ENCODE measurements at regions not wholly inside any gene's neighbourhood (a gene's known extent, or its start where the extent isn't known, plus 50 kb on each side); places are given as distances from the start of the nearest gene placed in this dataset.

DNA sequence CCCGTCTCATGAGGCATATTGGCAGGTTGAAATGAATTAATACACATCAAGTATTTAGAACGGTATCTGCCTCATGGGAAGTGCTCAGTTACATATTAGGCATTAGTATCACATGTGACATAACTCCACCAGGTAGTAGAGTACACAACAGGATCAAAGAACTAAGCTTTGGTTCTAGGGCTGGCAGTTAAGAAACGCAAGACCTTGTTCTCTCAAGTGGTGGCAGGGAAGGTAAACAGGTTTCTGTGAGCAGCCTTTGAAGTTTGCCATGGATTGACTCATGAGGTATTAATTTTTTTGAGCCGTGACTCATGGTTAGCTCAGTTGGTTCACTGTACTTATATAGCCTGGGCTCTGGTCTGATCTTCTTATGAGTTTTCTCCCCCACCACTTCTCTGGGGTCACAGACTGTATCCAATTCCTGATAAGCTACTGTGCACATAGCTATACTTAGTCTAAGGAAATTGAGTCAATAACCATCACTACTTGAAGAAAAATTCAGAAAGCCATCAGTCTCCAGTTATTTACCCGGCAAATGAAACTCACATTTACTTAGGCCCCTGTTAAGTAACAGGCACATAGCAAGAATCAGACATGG, 155.6 kb upstream of the STT3B start (continued):
- TF ChIP-seq, protein P1, sequence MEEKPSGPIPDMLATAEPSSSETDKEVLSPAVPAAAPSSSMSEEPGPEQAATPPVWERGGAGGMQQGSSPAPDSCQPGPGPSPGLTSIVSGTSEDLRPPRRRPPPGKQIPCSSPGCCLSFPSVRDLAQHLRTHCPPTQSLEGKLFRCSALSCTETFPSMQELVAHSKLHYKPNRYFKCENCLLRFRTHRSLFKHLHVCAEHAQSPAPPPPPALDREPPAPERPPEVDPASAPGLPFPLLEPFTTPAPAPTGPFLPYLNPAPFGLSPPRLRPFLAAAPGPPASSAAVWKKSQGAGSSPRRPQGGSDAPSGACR (CRISPR knock-in tag; IDR thresholded peaks at IDR 0.05), result 0 out of 2 replicates have a peak, but pooled peaks have one; percentile 76
- TF ChIP-seq ATF1 (CRISPR knock-in tag; IDR thresholded peaks at IDR 0.05) (peak; percentile 61; the same call in 1 of the 2 replicates), AKAP8 (CRISPR knock-in tag; IDR thresholded peaks at IDR 0.05) (peak; percentile 84; the same call in 1 of the 2 replicates), MED8 (CRISPR knock-in tag; IDR thresholded peaks at IDR 0.05; ENCODE audit: insufficient replicate concordance) (peak; percentile 74), CBX5 (CRISPR knock-in tag; IDR thresholded peaks at IDR 0.05; ENCODE audit: borderline replicate concordance) (peak; percentile 93; the same call in 1 of the 2 replicates), ISL2 (CRISPR knock-in tag; IDR thresholded peaks at IDR 0.05) (peak; percentile 99), ZFAT (CRISPR knock-in tag; conservative IDR thresholded peaks at IDR 0.05) (no peak), CCAR2 (optimal IDR thresholded peaks at IDR 0.05; ENCODE audit: low read depth, low read length) (peak; percentile 83), ZBTB8A (CRISPR knock-in tag; IDR thresholded peaks at IDR 0.05; ENCODE audit: borderline replicate concordance, low read depth) (no peak), MXD4 (CRISPR knock-in tag; IDR thresholded peaks at IDR 0.05) (peak; percentile 61), ZNF672 (CRISPR knock-in tag; IDR thresholded peaks at IDR 0.05) (no peak), SOX13 (IDR thresholded peaks at IDR 0.05) (peak; percentile 90), SOX13 (CRISPR knock-in tag; conservative IDR thresholded peaks at IDR 0.05 in 1 of 2, IDR thresholded peaks at IDR 0.05 in 1 of 2) (peak in 1 of 2 experiments; percentile 97; a peak in 2 of 4 replicates), FOSL1 (CRISPR knock-in tag; IDR thresholded peaks at IDR 0.05; ENCODE audit: borderline replicate concordance) (peak; percentile 98), NR2F6 (IDR thresholded peaks at IDR 0.05) (peak; percentile 94), NR2F6 (CRISPR knock-in tag; IDR thresholded peaks at IDR 0.05) (peak; percentile 87)
- TF ChIP-seq, protein P2, sequence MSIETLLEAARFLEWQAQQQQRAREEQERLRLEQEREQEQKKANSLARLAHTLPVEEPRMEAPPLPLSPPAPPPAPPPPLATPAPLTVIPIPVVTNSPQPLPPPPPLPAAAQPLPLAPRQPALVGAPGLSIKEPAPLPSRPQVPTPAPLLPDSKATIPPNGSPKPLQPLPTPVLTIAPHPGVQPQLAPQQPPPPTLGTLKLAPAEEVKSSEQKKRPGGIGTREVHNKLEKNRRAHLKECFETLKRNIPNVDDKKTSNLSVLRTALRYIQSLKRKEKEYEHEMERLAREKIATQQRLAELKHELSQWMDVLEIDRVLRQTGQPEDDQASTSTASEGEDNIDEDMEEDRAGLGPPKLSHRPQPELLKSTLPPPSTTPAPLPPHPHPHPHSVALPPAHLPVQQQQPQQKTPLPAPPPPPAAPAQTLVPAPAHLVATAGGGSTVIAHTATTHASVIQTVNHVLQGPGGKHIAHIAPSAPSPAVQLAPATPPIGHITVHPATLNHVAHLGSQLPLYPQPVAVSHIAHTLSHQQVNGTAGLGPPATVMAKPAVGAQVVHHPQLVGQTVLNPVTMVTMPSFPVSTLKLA (IDR thresholded peaks at IDR 0.05), result peak; percentile 55
- TF ChIP-seq, protein P3, sequence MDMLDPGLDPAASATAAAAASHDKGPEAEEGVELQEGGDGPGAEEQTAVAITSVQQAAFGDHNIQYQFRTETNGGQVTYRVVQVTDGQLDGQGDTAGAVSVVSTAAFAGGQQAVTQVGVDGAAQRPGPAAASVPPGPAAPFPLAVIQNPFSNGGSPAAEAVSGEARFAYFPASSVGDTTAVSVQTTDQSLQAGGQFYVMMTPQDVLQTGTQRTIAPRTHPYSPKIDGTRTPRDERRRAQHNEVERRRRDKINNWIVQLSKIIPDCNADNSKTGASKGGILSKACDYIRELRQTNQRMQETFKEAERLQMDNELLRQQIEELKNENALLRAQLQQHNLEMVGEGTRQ (IDR thresholded peaks at IDR 0.05; ENCODE audit: low read depth, low read length), result no peak
- TF ChIP-seq, protein P3 (CRISPR knock-in tag; IDR thresholded peaks at IDR 0.05; ENCODE audit: borderline replicate concordance), result peak; percentile 51; the same call in 1 of the 2 replicates
- TF ChIP-seq, protein P4, sequence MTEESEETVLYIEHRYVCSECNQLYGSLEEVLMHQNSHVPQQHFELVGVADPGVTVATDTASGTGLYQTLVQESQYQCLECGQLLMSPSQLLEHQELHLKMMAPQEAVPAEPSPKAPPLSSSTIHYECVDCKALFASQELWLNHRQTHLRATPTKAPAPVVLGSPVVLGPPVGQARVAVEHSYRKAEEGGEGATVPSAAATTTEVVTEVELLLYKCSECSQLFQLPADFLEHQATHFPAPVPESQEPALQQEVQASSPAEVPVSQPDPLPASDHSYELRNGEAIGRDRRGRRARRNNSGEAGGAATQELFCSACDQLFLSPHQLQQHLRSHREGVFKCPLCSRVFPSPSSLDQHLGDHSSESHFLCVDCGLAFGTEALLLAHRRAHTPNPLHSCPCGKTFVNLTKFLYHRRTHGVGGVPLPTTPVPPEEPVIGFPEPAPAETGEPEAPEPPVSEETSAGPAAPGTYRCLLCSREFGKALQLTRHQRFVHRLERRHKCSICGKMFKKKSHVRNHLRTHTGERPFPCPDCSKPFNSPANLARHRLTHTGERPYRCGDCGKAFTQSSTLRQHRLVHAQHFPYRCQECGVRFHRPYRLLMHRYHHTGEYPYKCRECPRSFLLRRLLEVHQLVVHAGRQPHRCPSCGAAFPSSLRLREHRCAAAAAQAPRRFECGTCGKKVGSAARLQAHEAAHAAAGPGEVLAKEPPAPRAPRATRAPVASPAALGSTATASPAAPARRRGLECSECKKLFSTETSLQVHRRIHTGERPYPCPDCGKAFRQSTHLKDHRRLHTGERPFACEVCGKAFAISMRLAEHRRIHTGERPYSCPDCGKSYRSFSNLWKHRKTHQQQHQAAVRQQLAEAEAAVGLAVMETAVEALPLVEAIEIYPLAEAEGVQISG (CRISPR knock-in tag; IDR thresholded peaks at IDR 0.05), result peak; percentile 68
- TF ChIP-seq, protein P5, sequence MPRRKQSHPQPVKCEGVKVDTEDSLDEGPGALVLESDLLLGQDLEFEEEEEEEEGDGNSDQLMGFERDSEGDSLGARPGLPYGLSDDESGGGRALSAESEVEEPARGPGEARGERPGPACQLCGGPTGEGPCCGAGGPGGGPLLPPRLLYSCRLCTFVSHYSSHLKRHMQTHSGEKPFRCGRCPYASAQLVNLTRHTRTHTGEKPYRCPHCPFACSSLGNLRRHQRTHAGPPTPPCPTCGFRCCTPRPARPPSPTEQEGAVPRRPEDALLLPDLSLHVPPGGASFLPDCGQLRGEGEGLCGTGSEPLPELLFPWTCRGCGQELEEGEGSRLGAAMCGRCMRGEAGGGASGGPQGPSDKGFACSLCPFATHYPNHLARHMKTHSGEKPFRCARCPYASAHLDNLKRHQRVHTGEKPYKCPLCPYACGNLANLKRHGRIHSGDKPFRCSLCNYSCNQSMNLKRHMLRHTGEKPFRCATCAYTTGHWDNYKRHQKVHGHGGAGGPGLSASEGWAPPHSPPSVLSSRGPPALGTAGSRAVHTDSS (CRISPR knock-in tag; conservative IDR thresholded peaks at IDR 0.05), result no peak

All from HepG2 (cell line).